Upper lobe of left lung (tissue), 4 donors: ENCODE measurements at regions not wholly inside any gene's neighbourhood (a gene's known extent, or its start where the extent isn't known, plus 50 kb on each side); places are given as distances from the start of the nearest gene placed in this dataset.

ENCODE experiments used
- CTCF ChIP-seq, 6 experiments: fragments of 450-650 bp in 4 of 6; fragments of 200-600 bp in 2 of 6; sonication (generic) in 2 of 6; IDR thresholded peaks; one replicate each; pipeline ENCODE4 v1.5.1; 2016 to 2019; ENCODE audit warnings: antibody characterized with exemption in 6 of 6
- EP300 ChIP-seq, 4 donors: sonication (generic); formaldehyde crosslinking; IDR thresholded peaks; one replicate each; pipeline ENCODE4 v1.5.1; 2017; ENCODE audit warnings: antibody characterized with exemption in 4 of 4, control low read depth in 2 of 4
- POLR2A ChIP-seq, 4 donors: fragments of 450-650 bp; IDR thresholded peaks; one replicate each; pipeline ENCODE4 v1.5.1; 2016 to 2017; ENCODE audit warnings: antibody characterized with exemption in 4 of 4, mild to moderate bottlenecking in 2 of 4
- POLR2AphosphoS5 ChIP-seq, 2 donors: sonication (generic); formaldehyde crosslinking; IDR thresholded peaks; one replicate each; pipeline ENCODE4 v1.5.1; 2017; ENCODE audit warnings: antibody characterized with exemption in 2 of 2

- no peak for TF ChIP-seq POLR2A (IDR thresholded peaks at IDR 0.05)
- TF ChIP-seq CTCF (IDR thresholded peaks at IDR 0.05) = no peak
- no peak for TF ChIP-seq EP300 (IDR thresholded peaks at IDR 0.05)
- no peak for TF ChIP-seq POLR2AphosphoS5 (IDR thresholded peaks at IDR 0.05)
Measured at GRCh38 chr18:23388357-23388756, 64.7 kb upstream of the RIOK3 start.
